DOHH2 (cell line): ENCODE measurements at regions not wholly inside any gene's neighbourhood (a gene's known extent, or its start where the extent isn't known, plus 50 kb on each side); places are given as distances from the start of the nearest gene placed in this dataset.

Experiments used
- EZH2phosphoT487 ChIP-seq: fragments of 200-600 bp; sonication (generic); IDR thresholded peaks from 2 replicates; pipeline ENCODE4 v1.6.1; 2017; ENCODE audit warnings: borderline replicate concordance, mild to moderate bottlenecking, antibody characterized with exemption, low read length, moderate library complexity, mixed read lengths
- TF ChIP-seq, protein P1 (sequence below): fragments of 200-600 bp; sonication (generic); IDR thresholded peaks from one replicate; pipeline ENCODE4 v1.5.1; 2014; ENCODE audit warnings: antibody characterized with exemption, mild to moderate bottlenecking, low read depth, low read length; ENCODE audit not compliant: poor library complexity, severe bottlenecking

GRCh38 chr12:84046859-84047258, 865.7 kb downstream of the SLC6A15 start:
- no peak for TF ChIP-seq EZH2phosphoT487
- TF ChIP-seq, protein P1, sequence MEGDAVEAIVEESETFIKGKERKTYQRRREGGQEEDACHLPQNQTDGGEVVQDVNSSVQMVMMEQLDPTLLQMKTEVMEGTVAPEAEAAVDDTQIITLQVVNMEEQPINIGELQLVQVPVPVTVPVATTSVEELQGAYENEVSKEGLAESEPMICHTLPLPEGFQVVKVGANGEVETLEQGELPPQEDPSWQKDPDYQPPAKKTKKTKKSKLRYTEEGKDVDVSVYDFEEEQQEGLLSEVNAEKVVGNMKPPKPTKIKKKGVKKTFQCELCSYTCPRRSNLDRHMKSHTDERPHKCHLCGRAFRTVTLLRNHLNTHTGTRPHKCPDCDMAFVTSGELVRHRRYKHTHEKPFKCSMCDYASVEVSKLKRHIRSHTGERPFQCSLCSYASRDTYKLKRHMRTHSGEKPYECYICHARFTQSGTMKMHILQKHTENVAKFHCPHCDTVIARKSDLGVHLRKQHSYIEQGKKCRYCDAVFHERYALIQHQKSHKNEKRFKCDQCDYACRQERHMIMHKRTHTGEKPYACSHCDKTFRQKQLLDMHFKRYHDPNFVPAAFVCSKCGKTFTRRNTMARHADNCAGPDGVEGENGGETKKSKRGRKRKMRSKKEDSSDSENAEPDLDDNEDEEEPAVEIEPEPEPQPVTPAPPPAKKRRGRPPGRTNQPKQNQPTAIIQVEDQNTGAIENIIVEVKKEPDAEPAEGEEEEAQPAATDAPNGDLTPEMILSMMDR: no peak
